Middle frontal gyrus (tissue), 1 donor: ENCODE measurements at regions not wholly inside any gene's neighbourhood (a gene's known extent, or its start where the extent isn't known, plus 50 kb on each side); places are given as distances from the start of the nearest gene placed in this dataset.

Experiments
- DNase-seq: peaks from one replicate; pipeline ENCODE4 v3.0.0-alpha.2; 2015; ENCODE audit warnings: low spot score; ENCODE audit errors: extremely low spot score

- DNase-seq, result no peak
Observed at GRCh38 chr6:135797361-135797760, 54.1 kb upstream of the PDE7B start.

- no peak for DNase-seq
Observed at GRCh38 chr6:135798751-135799515, 52.6 kb upstream of the PDE7B start.
